Bronchial epithelial cell (primary cell): ENCODE measurements at regions not wholly inside any gene's neighbourhood (a gene's known extent, or its start where the extent isn't known, plus 50 kb on each side); places are given as distances from the start of the nearest gene placed in this dataset.

Experiments used
- DNase-seq: peaks from one replicate; pipeline ENCODE4 v3.0.0-alpha.2; 2010; ENCODE audit warnings: low read depth
- FAIRE-seq: peaks from 2 replicates; lab custom pipeline; 2011; peaks lifted over from hg19 to GRCh38; lab: Jason Lieb, UNC
- H3K27me3 ChIP-seq: 2 replicates; pipeline ENCODE4 v1.5.1; 2011; ENCODE audit warnings: low read length; ENCODE audit not compliant: control insufficient read depth, insufficient read depth
- H3K36me3 ChIP-seq: 2 replicates; pipeline ENCODE4 v1.5.1; 2011; ENCODE audit warnings: low read length; ENCODE audit not compliant: control insufficient read depth, insufficient read depth
- H3K4me3 ChIP-seq: 2 replicates; pipeline ENCODE4 v1.5.1; 2011; ENCODE audit warnings: mild to moderate bottlenecking, low read depth, low read length, control low read depth
- TF ChIP-seq, protein P1 (sequence below): IDR thresholded peaks from 2 replicates; pipeline ENCODE4 v1.5.1; 2011; ENCODE audit warnings: mild to moderate bottlenecking, moderate library complexity, low read length, control low read depth, inconsistent platforms; ENCODE audit not compliant: insufficient read depth, severe bottlenecking

DNA sequence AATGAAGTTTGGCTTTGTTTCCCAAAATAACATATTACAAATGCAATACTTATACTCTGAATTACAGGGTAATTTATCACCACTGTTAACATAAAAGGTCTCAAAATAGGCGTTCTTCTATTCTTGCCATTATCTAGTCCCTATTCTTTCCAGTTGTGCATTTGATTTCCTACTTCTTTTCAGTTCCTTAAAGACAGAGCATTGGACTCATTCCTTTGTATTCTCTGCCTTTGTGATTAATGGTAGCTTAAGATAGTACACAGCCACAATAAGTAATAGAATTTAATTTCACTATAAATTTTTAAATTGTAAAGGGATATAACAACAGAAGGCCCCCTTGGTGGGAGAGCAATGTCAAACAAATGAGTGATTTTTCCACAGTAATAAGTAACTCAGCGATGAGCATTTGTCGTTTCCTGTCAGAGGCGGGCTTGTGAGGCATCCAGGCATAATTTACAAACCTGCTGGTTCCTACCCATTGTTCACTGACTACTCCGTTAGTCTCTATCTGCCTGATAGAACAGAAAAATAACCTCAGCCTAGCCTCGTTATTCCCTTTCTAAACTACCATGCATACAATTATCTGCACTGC is 456.6 kb upstream of the REG3G start:
- H3K27me3 ChIP-seq, result no peaks in the 10 kb centered on the region
- TF ChIP-seq, protein P1, sequence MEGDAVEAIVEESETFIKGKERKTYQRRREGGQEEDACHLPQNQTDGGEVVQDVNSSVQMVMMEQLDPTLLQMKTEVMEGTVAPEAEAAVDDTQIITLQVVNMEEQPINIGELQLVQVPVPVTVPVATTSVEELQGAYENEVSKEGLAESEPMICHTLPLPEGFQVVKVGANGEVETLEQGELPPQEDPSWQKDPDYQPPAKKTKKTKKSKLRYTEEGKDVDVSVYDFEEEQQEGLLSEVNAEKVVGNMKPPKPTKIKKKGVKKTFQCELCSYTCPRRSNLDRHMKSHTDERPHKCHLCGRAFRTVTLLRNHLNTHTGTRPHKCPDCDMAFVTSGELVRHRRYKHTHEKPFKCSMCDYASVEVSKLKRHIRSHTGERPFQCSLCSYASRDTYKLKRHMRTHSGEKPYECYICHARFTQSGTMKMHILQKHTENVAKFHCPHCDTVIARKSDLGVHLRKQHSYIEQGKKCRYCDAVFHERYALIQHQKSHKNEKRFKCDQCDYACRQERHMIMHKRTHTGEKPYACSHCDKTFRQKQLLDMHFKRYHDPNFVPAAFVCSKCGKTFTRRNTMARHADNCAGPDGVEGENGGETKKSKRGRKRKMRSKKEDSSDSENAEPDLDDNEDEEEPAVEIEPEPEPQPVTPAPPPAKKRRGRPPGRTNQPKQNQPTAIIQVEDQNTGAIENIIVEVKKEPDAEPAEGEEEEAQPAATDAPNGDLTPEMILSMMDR, result no peak
- no peak for FAIRE-seq

DNA sequence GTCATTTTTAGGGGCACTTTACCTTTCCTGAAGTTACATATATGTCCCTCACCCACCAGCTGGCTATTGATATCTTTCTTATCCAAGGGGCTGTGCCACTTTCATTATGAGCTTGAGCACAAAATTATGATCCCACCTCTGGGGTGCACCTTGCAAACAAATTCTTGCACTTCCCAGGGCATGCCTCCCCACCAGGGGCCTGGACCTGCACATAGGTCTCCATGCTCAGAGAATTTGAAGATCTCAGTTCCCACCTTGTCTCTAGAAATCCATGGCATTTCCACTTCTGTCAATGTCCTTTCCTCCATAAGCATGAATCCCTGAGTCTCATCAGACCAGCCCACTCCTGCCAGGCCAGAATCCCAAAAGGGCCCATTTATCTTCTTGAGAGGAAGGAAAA is 449.1 kb upstream of the REG3G start:
- no peak for DNase-seq

More for the DNA sequence above, 456.6 kb upstream of the REG3G start:
- no peaks in the 10 kb centered on the region for H3K36me3 ChIP-seq
- no peak overlapping the region for H3K4me3 ChIP-seq
- no peak for DNase-seq

DNA sequence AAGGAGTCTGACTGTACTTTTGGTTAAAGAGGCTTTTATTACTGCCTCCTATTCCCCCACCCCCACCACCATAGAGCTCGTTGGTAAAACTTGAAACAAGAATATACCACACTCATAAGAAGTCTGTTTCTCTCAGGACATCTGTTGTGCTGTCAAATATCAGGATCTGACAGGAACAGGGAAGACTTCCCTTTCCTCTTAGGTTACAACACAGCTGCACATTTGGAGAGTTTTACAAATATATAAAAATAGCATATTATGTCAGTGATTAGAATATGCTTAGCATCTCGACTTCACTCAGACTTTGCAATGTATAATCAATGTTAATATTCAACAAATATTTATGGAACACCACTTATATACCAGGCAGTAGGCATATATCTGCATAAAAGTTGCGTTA is 439.6 kb upstream of the REG3G start:
- Histone ChIP-seq H3K27me3 (no peaks in the 10 kb centered on the region), H3K4me3 (no peak overlapping the region), H3K36me3 (no peaks in the 10 kb centered on the region)
- DNase-seq (no peak), FAIRE-seq (no peak)
- TF ChIP-seq, protein P1, result no peak

More for the DNA sequence above, 449.1 kb upstream of the REG3G start:
- Histone ChIP-seq H3K27me3 (no peaks in the 10 kb centered on the region), H3K36me3 (no peaks in the 10 kb centered on the region), H3K4me3 (no peak overlapping the region)
- TF ChIP-seq, protein P1, result no peak
- FAIRE-seq, result no peak

DNA sequence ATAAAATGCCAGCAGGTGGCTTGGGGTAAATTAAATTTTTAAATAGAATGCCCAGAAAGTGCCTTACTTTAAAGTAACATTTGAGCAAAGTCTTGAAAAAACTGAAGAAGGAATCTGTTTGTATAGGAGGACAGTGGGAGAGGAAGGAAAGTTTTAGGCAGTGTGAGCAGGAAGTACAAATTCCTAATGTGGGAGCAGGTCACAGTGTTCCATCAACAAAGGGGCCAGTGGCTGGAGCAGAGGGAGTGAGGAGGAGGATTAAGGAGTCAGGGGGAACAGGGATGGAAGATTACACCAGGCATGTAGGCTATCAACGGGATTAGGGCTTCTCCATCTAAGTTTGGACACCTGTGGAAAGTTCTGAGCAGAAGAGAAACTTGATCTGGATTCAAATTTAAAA is 439.2 kb upstream of the REG3G start:
- FAIRE-seq (no peak), DNase-seq (no peak)
- TF ChIP-seq, protein P1, result no peak
- Histone ChIP-seq H3K4me3 (no peak overlapping the region), H3K27me3 (no peaks in the 10 kb centered on the region), H3K36me3 (no peaks in the 10 kb centered on the region)

DNA sequence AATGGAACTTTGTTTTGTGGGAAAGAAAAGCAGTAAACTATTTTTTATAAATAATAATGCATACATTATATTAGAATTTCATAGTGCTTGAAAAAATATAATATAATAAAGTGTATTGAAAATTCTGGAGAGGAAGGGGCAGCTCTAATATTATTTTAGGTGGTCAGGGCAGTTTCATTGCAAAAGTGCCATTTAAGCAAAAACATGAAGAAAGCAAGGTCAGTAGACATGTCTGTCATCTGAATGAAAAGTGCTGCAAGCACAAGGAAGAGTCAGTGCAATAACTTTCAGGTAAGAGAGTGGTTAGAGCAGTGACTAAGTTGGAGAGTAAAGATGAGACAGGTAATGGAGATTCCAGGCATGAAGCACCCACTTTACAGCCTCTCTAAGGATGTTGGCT is 435.6 kb upstream of the REG3G start:
- TF ChIP-seq, protein P1, result no peak
- no peak for FAIRE-seq

DNA sequence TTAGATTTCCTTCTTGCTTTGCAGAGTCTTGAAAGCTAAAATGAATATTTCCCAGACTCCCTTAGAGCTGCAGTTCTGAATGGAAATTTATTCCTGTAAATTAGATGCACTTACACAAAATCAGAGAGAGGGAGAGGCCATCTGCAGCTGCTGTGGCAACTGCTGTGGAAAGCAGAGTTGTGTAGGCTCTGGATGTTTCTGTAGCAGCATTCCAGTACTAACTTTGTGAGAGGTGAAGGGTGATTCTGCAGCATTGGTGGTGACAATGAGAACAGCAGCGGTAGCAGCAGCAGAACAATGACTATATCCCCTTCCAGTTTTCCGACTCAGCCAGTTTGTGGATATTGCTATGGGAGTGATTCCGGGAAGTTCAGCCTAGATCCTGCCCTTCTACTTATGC is 433.0 kb upstream of the REG3G start:
- Histone ChIP-seq H3K27me3 (no peaks in the 10 kb centered on the region), H3K36me3 (no peaks in the 10 kb centered on the region), H3K4me3 (no peak overlapping the region)
- TF ChIP-seq, protein P1, result no peak
- no peak for DNase-seq
- FAIRE-seq, result no peak

More for the DNA sequence above, 435.6 kb upstream of the REG3G start:
- H3K27me3 ChIP-seq, result no peaks in the 10 kb centered on the region
- H3K36me3 ChIP-seq, result no peaks in the 10 kb centered on the region
- DNase-seq, result no peak
- no peak overlapping the region for H3K4me3 ChIP-seq
